Tibial nerve (tissue), 4 donors: ENCODE measurements at regions not wholly inside any gene's neighbourhood (a gene's known extent, or its start where the extent isn't known, plus 50 kb on each side); places are given as distances from the start of the nearest gene placed in this dataset.
"Not testable (repeated sequence)": the region's sequence is repeated elsewhere in the genome, so short reads cannot be mapped to it uniquely, and the experiment has no call there.

ENCODE experiments used
- DNase-seq, 2 donors: peaks; one replicate each; pipeline ENCODE4 v3.0.0-alpha.2; 2019; ENCODE audit warnings: low spot score in 2 of 2
- H3K27ac ChIP-seq, 4 donors: fragments of 200-600 bp; sonication (generic) in 3 of 4; one replicate each; pipeline ENCODE4 v1.5.1; 2017 to 2019; ENCODE audit warnings: mild to moderate bottlenecking in 1 of 4
- H3K27me3 ChIP-seq, 2 donors: fragments of 200-600 bp; sonication (generic) in 1 of 2; one replicate each; pipeline versions ENCODE4 v1.5.1 to v1.6.0; 2017 to 2019
- H3K36me3 ChIP-seq, 3 donors: fragments of 200-600 bp; sonication (generic); one replicate each; pipeline ENCODE4 v1.5.1; 2018 to 2019
- H3K4me1 ChIP-seq, 4 donors: fragments of 200-600 bp; sonication (generic) in 3 of 4; one replicate each; pipeline ENCODE4 v1.5.1; 2017 to 2019
- H3K4me3 ChIP-seq, 4 donors: fragments of 200-600 bp; sonication (generic) in 3 of 4; one replicate each; pipeline ENCODE4 v1.5.1; 2017 to 2019; ENCODE audit warnings: mild to moderate bottlenecking in 1 of 4, moderate library complexity in 1 of 4
- H3K9me3 ChIP-seq, 4 donors: fragments of 200-600 bp; sonication (generic) in 3 of 4; one replicate each; pipeline ENCODE4 v1.5.1; 2017 to 2019
- WGBS, 2 donors: methylation state at CpG; one replicate each; pipeline ENCODE4 v1.1.5; 2018; 5-methylcytosine and 5-hydroxymethylcytosine counted together

DNA sequence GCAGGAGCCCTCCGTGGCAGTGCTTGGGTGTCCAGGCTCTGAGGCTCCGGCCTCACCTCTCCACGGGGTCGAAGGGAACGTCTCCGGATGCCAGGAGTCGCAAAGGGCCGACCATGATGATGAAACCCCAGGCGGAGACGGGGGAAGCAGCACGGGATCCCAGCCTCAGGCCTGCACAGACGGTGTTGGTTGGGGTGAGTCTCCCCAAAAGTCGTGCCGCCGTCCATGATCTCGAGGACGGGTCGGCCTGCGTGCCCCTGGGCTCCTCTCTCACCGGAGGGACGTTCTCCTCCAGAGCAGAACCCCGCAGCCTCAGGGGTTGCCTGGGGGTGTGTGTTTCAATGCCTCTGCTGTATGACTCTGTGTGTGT, 100.6 kb upstream of the FOXD4L5 start:
- not testable (repeated sequence) for H3K27ac ChIP-seq, H3K36me3 ChIP-seq, H3K4me1 ChIP-seq, DNase-seq, H3K4me3 ChIP-seq, H3K27me3 ChIP-seq
- peaks cover 0 to 33% (median 0%) of the 10 kb centered on the region in 4 donors for H3K9me3 ChIP-seq
- 64 to 76% methylated on average over 22 of the region's 22 CpGs for WGBS, 2 donors

GRCh38 chr9:65384759-65385654, 100.0 kb upstream of the FOXD4L5 start:
- not testable (repeated sequence) for H3K27ac ChIP-seq, H3K4me1 ChIP-seq, DNase-seq, H3K4me3 ChIP-seq, H3K27me3 ChIP-seq, H3K36me3 ChIP-seq
- H3K9me3 ChIP-seq: peaks cover 0 to 33% (median 0%) of the 10 kb centered on the region in 4 donors
- WGBS, 2 donors: 61 to 76% methylated on average over 43 to 60 of the region's 61 CpGs

DNA sequence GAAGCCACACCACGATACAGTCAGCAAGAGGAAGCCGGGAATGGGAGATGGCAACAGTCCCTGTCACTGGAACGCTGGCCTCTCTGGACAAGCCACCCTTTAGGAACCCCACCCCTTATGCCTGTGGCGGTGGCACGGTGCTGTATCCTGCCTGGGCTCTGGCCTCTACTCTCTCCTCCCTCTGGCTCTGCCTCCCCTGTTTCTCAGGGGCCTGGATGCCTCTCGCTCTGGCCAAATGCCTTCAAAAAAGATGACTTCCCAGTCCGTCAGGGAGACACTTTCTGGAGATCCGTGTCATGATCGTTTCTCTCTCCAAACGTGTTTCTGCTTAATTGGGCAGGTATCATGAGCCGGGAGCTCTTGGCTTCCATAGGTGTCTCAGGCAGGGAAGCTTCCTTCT, 99.1 kb upstream of the FOXD4L5 start:
- H3K27ac ChIP-seq, H3K4me3 ChIP-seq, H3K4me1 ChIP-seq, H3K36me3 ChIP-seq, H3K27me3 ChIP-seq, DNase-seq: not testable (repeated sequence)
- peaks cover 0 to 33% (median 0%) of the 10 kb centered on the region in 4 donors for H3K9me3 ChIP-seq
- 69 to 81% methylated on average over 5 to 11 of the region's 11 CpGs for WGBS, 2 donors

GRCh38 chr9:65383646-65384045, 98.6 kb upstream of the FOXD4L5 start:
- WGBS, 2 donors: 84 to 89% methylated on average over 20 of the region's 20 CpGs
- not testable (repeated sequence) for H3K27me3 ChIP-seq, H3K36me3 ChIP-seq, DNase-seq, H3K4me3 ChIP-seq, H3K27ac ChIP-seq, H3K4me1 ChIP-seq
- peaks cover 0 to 33% (median 0%) of the 10 kb centered on the region in 4 donors for H3K9me3 ChIP-seq

GRCh38 chr9:65382701-65383318, 97.8 kb upstream of the FOXD4L5 start:
- H3K9me3 ChIP-seq: peaks cover 0 to 33% (median 0%) of the 10 kb centered on the region in 4 donors
- H3K27me3 ChIP-seq, H3K36me3 ChIP-seq, H3K4me3 ChIP-seq, DNase-seq, H3K4me1 ChIP-seq, H3K27ac ChIP-seq: not testable (repeated sequence)
- WGBS, 2 donors: 58 to 59% methylated on average over 15 to 29 of the region's 38 CpGs
